H1 (cell line): ENCODE measurements at regions not wholly inside any gene's neighbourhood (a gene's known extent, or its start where the extent isn't known, plus 50 kb on each side); places are given as distances from the start of the nearest gene placed in this dataset.

Experiments
- CTCF ChIA-PET: fragments of 300-600 bp; sonication (Branson Sonifier 250); formaldehyde crosslinking; loops from one replicate; lab custom pipeline; 2021; ENCODE audit not compliant: partially characterized antibody; lab: Charles Lee
- POLR2A ChIA-PET: fragments of 300-600 bp; sonication (Branson Sonifier 250); formaldehyde crosslinking; loops from one replicate; lab custom pipeline; 2021; ENCODE audit warnings: inconsistent platforms; ENCODE audit not compliant: partially characterized antibody; lab: Charles Lee
- DNase-seq, 2 experiments: peaks; one replicate each; pipeline versions ENCODE4 v3.0.0 to v3.0.0-alpha.2; 2010 to 2022; ENCODE audit warnings: low spot score in 2 of 2, low read depth in 1 of 2, mixed read lengths in 1 of 2
- FAIRE-seq: peaks from 2 replicates; lab custom pipeline; 2011; peaks lifted over from hg19 to GRCh38; lab: Jason Lieb, UNC
- H2AFZ ChIP-seq: 2 replicates; pipeline ENCODE4 v1.8.1; 2012; ENCODE audit warnings: low read length, inconsistent platforms
- H2AK5ac ChIP-seq: 2 replicates; pipeline ENCODE4 v1.6.1; 2013; ENCODE audit warnings: low read depth, low read length
- H2BK120ac ChIP-seq: replicated peaks from 2 replicates; pipeline ENCODE3; 2013; ENCODE audit warnings: low read depth, low read length, inconsistent platforms
- H2BK12ac ChIP-seq: 2 replicates; pipeline ENCODE4 v1.6.1; 2013; ENCODE audit warnings: low read depth, low read length
- H2BK15ac ChIP-seq: 2 replicates; pipeline ENCODE4 v1.6.1; 2013; ENCODE audit warnings: low read length
- H2BK20ac ChIP-seq: 2 replicates; pipeline ENCODE4 v1.6.1; 2013; ENCODE audit warnings: low read length
- H2BK5ac ChIP-seq: 2 replicates; pipeline ENCODE4 v1.6.1; 2013; ENCODE audit warnings: low read depth, low read length
- H3K14ac ChIP-seq: 2 replicates; pipeline ENCODE4 v1.6.1; 2013; ENCODE audit warnings: inconsistent platforms; ENCODE audit not compliant: insufficient read length
- H3K18ac ChIP-seq: 2 replicates; pipeline ENCODE4 v1.6.1; 2013; ENCODE audit warnings: low read length; ENCODE audit errors: extremely low read depth
- H3K23ac ChIP-seq: 2 replicates; pipeline ENCODE4 v1.6.1; 2013; ENCODE audit warnings: inconsistent platforms; ENCODE audit not compliant: insufficient read length
- H3K23me2 ChIP-seq: 2 replicates; pipeline ENCODE4 v1.6.1; 2013; ENCODE audit warnings: low read depth, low read length
- H3K27ac ChIP-seq: 2 replicates; pipeline ENCODE4 v1.6.1; 2011; ENCODE audit warnings: low read depth, low read length, inconsistent platforms
- H3K27me3 ChIP-seq, 4 experiments: replicated peaks in 1 of 4; 1 replicate in 1 of 4; 2 replicates in 3 of 4; pipeline versions ENCODE4 v1.6.1 to v1.8.1; 2011 to 2013; ENCODE audit warnings: low read length in 3 of 4, mild to moderate bottlenecking in 3 of 4, inconsistent platforms in 2 of 4, mixed read lengths in 2 of 4, moderate library complexity in 1 of 4; ENCODE audit not compliant: control insufficient read depth in 3 of 4, insufficient read depth in 3 of 4; ENCODE audit errors: extremely low read depth in 1 of 4
- H3K36me3 ChIP-seq, 4 experiments: 2 replicates each; pipeline versions ENCODE4 v1.6.1 to v1.8.1; 2011 to 2013; ENCODE audit warnings: mild to moderate bottlenecking in 4 of 4, low read length in 3 of 4, moderate library complexity in 2 of 4, control low read depth in 1 of 4, inconsistent platforms in 1 of 4; ENCODE audit not compliant: insufficient read depth in 4 of 4, control insufficient read depth in 2 of 4
- H3K4ac ChIP-seq: replicated peaks from 2 replicates; pipeline ENCODE3; 2013; ENCODE audit warnings: low read length, low read depth, mixed read lengths, inconsistent platforms; ENCODE audit not compliant: insufficient read length
- H3K4me1 ChIP-seq, 4 experiments: replicated peaks in 1 of 4; 1 replicate in 1 of 4; 2 replicates in 3 of 4; pipeline versions ENCODE4 v1.6.1 to v1.8.1; 2011 to 2013; ENCODE audit warnings: low read length in 3 of 4, inconsistent platforms in 2 of 4, mixed read lengths in 1 of 4; ENCODE audit not compliant: insufficient read depth in 4 of 4, control insufficient read depth in 3 of 4
- H3K4me2 ChIP-seq, 2 experiments: 2 replicates each; pipeline versions ENCODE4 v1.6.1 to v1.8.1; 2011 to 2013; ENCODE audit warnings: low read depth in 2 of 2, low read length in 2 of 2, control low read depth in 1 of 2, inconsistent platforms in 1 of 2, mild to moderate bottlenecking in 1 of 2; ENCODE audit not compliant: insufficient read depth in 1 of 2
- H3K4me3 ChIP-seq, 4 experiments: fragments of 200-600, 300-600 bp in 1 of 4; sonication (generic), shearing (Covaris generic), sonication (Bioruptor Twin) in 1 of 4; 2 replicates each; pipeline versions ENCODE4 v1.5.1 to v1.8.1; 2011 to 2016; ENCODE audit warnings: low read length in 4 of 4, low read depth in 3 of 4, control low read depth in 2 of 4, inconsistent platforms in 2 of 4, mild to moderate bottlenecking in 2 of 4, mixed read lengths in 1 of 4, moderate library complexity in 1 of 4; ENCODE audit not compliant: insufficient read depth in 2 of 4; ENCODE audit errors: extremely low read depth in 1 of 4
- H3K56ac ChIP-seq: replicated peaks from 2 replicates; pipeline ENCODE3; 2013; ENCODE audit warnings: low read depth, mild to moderate bottlenecking, mixed read lengths, low read length, inconsistent platforms; ENCODE audit not compliant: insufficient read length
- H3K79me1 ChIP-seq: 2 replicates; pipeline ENCODE4 v1.6.1; 2013; ENCODE audit warnings: low read depth, low read length, control low read depth
- H3K79me2 ChIP-seq, 2 experiments: 2 replicates each; pipeline versions ENCODE4 v1.6.1 to v1.8.1; 2012 to 2013; ENCODE audit warnings: low read length in 2 of 2, mild to moderate bottlenecking in 2 of 2, inconsistent platforms in 1 of 2; ENCODE audit not compliant: insufficient read depth in 2 of 2, control insufficient read depth in 1 of 2
- H3K9ac ChIP-seq, 4 experiments: replicated peaks in 1 of 4; 1 replicate in 1 of 4; 2 replicates in 3 of 4; pipeline versions ENCODE4 v1.6.1 to v1.8.1; 2011 to 2013; ENCODE audit warnings: low read depth in 3 of 4, low read length in 3 of 4, control low read depth in 2 of 4, mild to moderate bottlenecking in 2 of 4, moderate library complexity in 2 of 4, inconsistent platforms in 1 of 4; ENCODE audit errors: extremely low read depth in 1 of 4
- H3K9me3 ChIP-seq, 2 experiments: 2 replicates each; pipeline versions ENCODE4 v1.6.1 to v1.8.1; 2012 to 2013; ENCODE audit warnings: mild to moderate bottlenecking in 2 of 2, moderate library complexity in 2 of 2, control low read depth in 1 of 2, inconsistent platforms in 1 of 2, low read depth in 1 of 2, low read length in 1 of 2, mixed read lengths in 1 of 2; ENCODE audit not compliant: insufficient read depth in 2 of 2
- H4K20me1 ChIP-seq, 2 experiments: replicated peaks in 1 of 2; 2 replicates each; pipeline versions ENCODE3 to v1.8.1; 2011 to 2013; ENCODE audit warnings: inconsistent platforms in 2 of 2, low read length in 2 of 2, mild to moderate bottlenecking in 1 of 2; ENCODE audit not compliant: insufficient read depth in 2 of 2, control insufficient read depth in 1 of 2
- H4K5ac ChIP-seq: 2 replicates; pipeline ENCODE4 v1.6.1; 2013; ENCODE audit warnings: low read length, low read depth, mixed read lengths, inconsistent platforms; ENCODE audit not compliant: insufficient read length
- H4K8ac ChIP-seq: 2 replicates; pipeline ENCODE4 v1.8.0; 2013; ENCODE audit warnings: mild to moderate bottlenecking, moderate library complexity, low read length, inconsistent platforms; ENCODE audit not compliant: insufficient read depth; ENCODE audit errors: extremely low read depth
- H4K91ac ChIP-seq: replicated peaks from 2 replicates; pipeline ENCODE3; 2013; ENCODE audit warnings: low read length, mixed read lengths, inconsistent platforms; ENCODE audit not compliant: insufficient read length
- CHD1 ChIP-seq: IDR thresholded peaks from 2 replicates; pipeline ENCODE4 v1.6.1; 2012; ENCODE audit warnings: low read depth, low read length, improper control_type of control experiment
- CHD2 ChIP-seq: IDR thresholded peaks from 2 replicates; pipeline ENCODE4 v1.6.1; 2012; ENCODE audit warnings: low read length, improper control_type of control experiment
- CREB1 ChIP-seq: IDR thresholded peaks from 2 replicates; pipeline ENCODE4 v1.6.1; 2012; ENCODE audit warnings: inconsistent platforms
- SIN3A ChIP-seq, 2 experiments: IDR thresholded peaks in 1 of 2; conservative IDR thresholded peaks in 1 of 2; 2 replicates each; pipeline ENCODE4 v1.6.1; 2011 to 2012; ENCODE audit warnings: low read length in 2 of 2, improper control_type of control experiment in 1 of 2, low read depth in 1 of 2, mild to moderate bottlenecking in 1 of 2
- TAF7 ChIP-seq: optimal IDR thresholded peaks from 2 replicates; pipeline ENCODE3; 2011; ENCODE audit warnings: low read depth, mild to moderate bottlenecking, inconsistent platforms, low read length, moderate library complexity, borderline replicate concordance
- WGBS, 2 experiments: shearing (Covaris generic) in 1 of 2; methylation state at CpG; one replicate each; pipeline versions ENCODE4 v1.1.6 to v1.1.7; 2013 to 2015; ENCODE audit warnings: low lambda C conversion rate in 2 of 2, mixed read lengths in 2 of 2, inconsistent platforms in 1 of 2, low coverage in 1 of 2, missing lambda C conversion rate in 1 of 2; ENCODE audit not compliant: insufficient replicate concordance in 2 of 2, insufficient coverage in 1 of 2, insufficient read length in 1 of 2; ENCODE audit errors: extremely low coverage in 1 of 2, missing lambda C conversion rate in 1 of 2; 5-methylcytosine and 5-hydroxymethylcytosine counted together
- TF ChIP-seq, protein P1 (sequence below), 3 experiments: IDR thresholded peaks; 1 replicate in 2 of 3; 2 replicates in 1 of 3; pipeline versions ENCODE4 v1.5.1 to v1.6.1; 2011; ENCODE audit warnings: low read length in 3 of 3, mild to moderate bottlenecking in 3 of 3, inconsistent platforms in 2 of 3, low read depth in 1 of 3, moderate library complexity in 1 of 3; ENCODE audit not compliant: insufficient read depth in 1 of 3; ENCODE audit errors: control extremely low read depth in 1 of 3

DNA sequence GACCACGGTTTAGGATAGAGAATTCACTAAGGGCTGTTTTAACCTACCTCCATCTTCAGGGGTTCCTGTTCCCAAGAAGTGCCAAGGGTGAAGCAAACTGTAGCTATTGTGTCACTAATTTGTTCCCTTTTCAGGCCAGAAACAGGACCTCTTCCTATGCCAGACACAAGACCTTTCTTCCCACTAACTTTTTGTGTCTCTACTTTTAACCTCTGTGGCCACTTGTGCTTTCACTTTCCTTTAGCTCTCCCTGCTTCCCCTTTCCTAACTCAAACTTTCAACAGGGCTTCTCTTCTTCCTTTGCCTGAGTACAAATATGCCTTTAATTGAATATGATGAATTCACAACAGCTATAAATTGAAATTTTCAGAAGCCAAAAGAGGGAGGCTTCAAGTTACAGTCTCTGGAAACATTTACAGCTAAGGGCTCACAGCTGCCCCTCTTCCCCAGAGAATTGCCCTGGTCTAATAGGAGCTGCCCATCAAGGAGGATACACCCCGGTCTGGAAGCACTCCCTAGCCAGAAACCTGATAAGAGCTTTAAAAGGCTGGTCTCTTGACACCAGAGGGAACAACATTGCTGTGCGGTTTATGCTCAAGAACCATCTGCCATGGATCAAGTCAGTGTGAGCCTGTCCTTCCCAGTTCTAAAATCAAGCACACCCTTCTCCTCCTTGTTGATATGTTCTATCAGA lies 61.7 kb upstream of the PLS3 start:
- no peaks in the 10 kb centered on the region for H3K27me3 ChIP-seq
- no peak overlapping the region for H2BK15ac ChIP-seq
- H3K27ac ChIP-seq = no peak overlapping the region
- H3K23me2 ChIP-seq = no peaks in the 10 kb centered on the region
- H3K79me2 ChIP-seq = no peaks in the 10 kb centered on the region
- ChIA-PET CTCF (no interaction called here), POLR2A (no interaction called here)
- no peak overlapping the region for H4K8ac ChIP-seq
- H4K91ac ChIP-seq = no peak overlapping the region
- H4K20me1 ChIP-seq = no peaks in the 10 kb centered on the region
- H2BK12ac ChIP-seq = no peak overlapping the region
- TF ChIP-seq, protein P1, sequence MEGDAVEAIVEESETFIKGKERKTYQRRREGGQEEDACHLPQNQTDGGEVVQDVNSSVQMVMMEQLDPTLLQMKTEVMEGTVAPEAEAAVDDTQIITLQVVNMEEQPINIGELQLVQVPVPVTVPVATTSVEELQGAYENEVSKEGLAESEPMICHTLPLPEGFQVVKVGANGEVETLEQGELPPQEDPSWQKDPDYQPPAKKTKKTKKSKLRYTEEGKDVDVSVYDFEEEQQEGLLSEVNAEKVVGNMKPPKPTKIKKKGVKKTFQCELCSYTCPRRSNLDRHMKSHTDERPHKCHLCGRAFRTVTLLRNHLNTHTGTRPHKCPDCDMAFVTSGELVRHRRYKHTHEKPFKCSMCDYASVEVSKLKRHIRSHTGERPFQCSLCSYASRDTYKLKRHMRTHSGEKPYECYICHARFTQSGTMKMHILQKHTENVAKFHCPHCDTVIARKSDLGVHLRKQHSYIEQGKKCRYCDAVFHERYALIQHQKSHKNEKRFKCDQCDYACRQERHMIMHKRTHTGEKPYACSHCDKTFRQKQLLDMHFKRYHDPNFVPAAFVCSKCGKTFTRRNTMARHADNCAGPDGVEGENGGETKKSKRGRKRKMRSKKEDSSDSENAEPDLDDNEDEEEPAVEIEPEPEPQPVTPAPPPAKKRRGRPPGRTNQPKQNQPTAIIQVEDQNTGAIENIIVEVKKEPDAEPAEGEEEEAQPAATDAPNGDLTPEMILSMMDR (IDR thresholded peaks at IDR 0.05; ENCODE audit: control extremely low read depth in 1 of 3, insufficient read depth in 1 of 3, low read depth in 1 of 3, low read length in 3 of 3) = no peak
- TF ChIP-seq CHD2 (no peak), CREB1 (no peak), CHD1 (no peak), TAF7 (no peak), SIN3A (conservative IDR thresholded peaks at IDR 0.05 in 1 of 2, IDR thresholded peaks at IDR 0.05 in 1 of 2; ENCODE audit: low read depth in 1 of 2, low read length in 2 of 2) (no peak)
- no peak overlapping the region for H3K4me2 ChIP-seq
- no peaks in the 10 kb centered on the region for H3K79me1 ChIP-seq
- no peak overlapping the region for H4K5ac ChIP-seq
- DNase-seq (no peak), FAIRE-seq (no peak)
- H3K9me3 ChIP-seq = no peaks in the 10 kb centered on the region
- no peaks in the 10 kb centered on the region for H3K4me1 ChIP-seq
- H3K18ac ChIP-seq = no peak overlapping the region
- no peak overlapping the region for H3K4me3 ChIP-seq
- H2BK120ac ChIP-seq = no peak overlapping the region
- WGBS, 2 experiments = 97% methylated on average over 3 of the region's 3 CpGs; no CpG with 5 or more reads in 1 of the 2 experiments
- H3K9ac ChIP-seq = no peak overlapping the region
- no peak overlapping the region for H2AK5ac ChIP-seq
- H2BK20ac ChIP-seq = no peak overlapping the region
- no peak overlapping the region for H2BK5ac ChIP-seq
- no peak overlapping the region for H3K56ac ChIP-seq
- H3K36me3 ChIP-seq = no peaks in the 10 kb centered on the region
- no peak overlapping the region for H3K14ac ChIP-seq
- no peak overlapping the region for H3K23ac ChIP-seq
- H3K4ac ChIP-seq = no peak overlapping the region
- H2AFZ ChIP-seq = no peak overlapping the region
